ENCODE measurements at regions not wholly inside any gene's neighbourhood (a gene's known extent, or its start where the extent isn't known, plus 50 kb on each side); places are given as distances from the start of the nearest gene placed in this dataset.

GRCh38 chr15:81856001-81856633 is 189.7 kb downstream of the MEX3B start:
- TF ChIP-seq TAF1 (IDR thresholded peaks at IDR 0.05; ENCODE audit: borderline replicate concordance, low read depth, low read length): no peak
- TF ChIP-seq POLR2AphosphoS5 (IDR thresholded peaks at IDR 0.05; ENCODE audit: low read depth, low read length): no peak
